ENCODE measurements at regions not wholly inside any gene's neighbourhood (a gene's known extent, or its start where the extent isn't known, plus 50 kb on each side); places are given as distances from the start of the nearest gene placed in this dataset.
"Not testable (repeated sequence)": the region's sequence is repeated elsewhere in the genome, so short reads cannot be mapped to it uniquely, and the experiment has no call there.

- TF ChIP-seq, protein P1, sequence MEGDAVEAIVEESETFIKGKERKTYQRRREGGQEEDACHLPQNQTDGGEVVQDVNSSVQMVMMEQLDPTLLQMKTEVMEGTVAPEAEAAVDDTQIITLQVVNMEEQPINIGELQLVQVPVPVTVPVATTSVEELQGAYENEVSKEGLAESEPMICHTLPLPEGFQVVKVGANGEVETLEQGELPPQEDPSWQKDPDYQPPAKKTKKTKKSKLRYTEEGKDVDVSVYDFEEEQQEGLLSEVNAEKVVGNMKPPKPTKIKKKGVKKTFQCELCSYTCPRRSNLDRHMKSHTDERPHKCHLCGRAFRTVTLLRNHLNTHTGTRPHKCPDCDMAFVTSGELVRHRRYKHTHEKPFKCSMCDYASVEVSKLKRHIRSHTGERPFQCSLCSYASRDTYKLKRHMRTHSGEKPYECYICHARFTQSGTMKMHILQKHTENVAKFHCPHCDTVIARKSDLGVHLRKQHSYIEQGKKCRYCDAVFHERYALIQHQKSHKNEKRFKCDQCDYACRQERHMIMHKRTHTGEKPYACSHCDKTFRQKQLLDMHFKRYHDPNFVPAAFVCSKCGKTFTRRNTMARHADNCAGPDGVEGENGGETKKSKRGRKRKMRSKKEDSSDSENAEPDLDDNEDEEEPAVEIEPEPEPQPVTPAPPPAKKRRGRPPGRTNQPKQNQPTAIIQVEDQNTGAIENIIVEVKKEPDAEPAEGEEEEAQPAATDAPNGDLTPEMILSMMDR (IDR thresholded peaks at IDR 0.05; ENCODE audit: control insufficient read depth, extremely low read depth, insufficient read depth) = no peak
- no peak overlapping the region for H3K4me3 ChIP-seq (ENCODE audit: low read depth, low read length)
- DNase-seq (ENCODE audit: low read depth) = no peak
Observed at GRCh38 chr9:85444243-85444642, 297.5 kb downstream of the AGTPBP1 start.

DNA sequence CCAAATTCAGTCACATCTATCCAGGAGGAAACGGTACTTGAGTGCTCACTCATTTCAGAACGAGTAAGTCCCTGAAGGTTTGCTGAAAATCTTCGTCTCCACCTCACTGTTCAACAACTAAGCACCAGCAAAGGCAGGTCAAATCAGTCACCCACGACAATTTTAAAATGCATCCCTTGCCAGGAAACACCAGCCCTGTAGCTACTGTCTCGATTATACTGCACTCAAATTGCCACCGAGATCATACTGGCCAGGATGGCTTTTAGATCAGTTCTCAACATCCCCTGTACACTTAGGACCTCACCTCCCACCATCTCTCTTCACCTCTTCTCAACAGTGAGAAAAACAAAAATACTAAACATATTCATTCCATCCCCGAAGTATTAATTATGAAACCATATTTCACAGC is 298.6 kb downstream of the AGTPBP1 start:
- DNase-seq (ENCODE audit: low read depth) = no peak
- TF ChIP-seq, protein P1 (IDR thresholded peaks at IDR 0.05; ENCODE audit: control insufficient read depth, extremely low read depth, insufficient read depth) = no peak
- H3K4me3 ChIP-seq (ENCODE audit: low read depth, low read length) = no peak overlapping the region

DNA sequence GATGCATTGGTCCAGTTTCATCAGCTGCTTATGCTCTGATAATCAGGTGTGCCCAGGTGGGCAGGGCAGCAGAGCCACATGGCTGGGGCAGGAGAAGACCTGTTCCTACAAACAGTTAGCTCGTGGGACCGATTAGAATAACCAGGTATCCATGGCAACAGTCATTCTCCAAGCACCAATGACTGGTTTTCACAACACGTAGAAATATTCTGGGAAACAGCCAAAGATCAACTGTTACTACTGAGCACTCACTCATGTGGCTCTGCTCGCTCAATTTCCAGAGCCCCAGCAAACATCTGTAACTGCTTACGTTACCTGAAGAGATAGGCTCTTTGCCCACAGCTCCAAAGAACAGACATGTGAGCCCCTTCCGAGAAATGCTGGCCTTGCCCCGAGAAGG is 302.0 kb downstream of the AGTPBP1 start:
- H3K4me3 ChIP-seq (ENCODE audit: low read depth, low read length) = no peak overlapping the region
- no peak for DNase-seq (ENCODE audit: low read depth)
- TF ChIP-seq, protein P1 (IDR thresholded peaks at IDR 0.05; ENCODE audit: control insufficient read depth, extremely low read depth, insufficient read depth) = no peak

DNA sequence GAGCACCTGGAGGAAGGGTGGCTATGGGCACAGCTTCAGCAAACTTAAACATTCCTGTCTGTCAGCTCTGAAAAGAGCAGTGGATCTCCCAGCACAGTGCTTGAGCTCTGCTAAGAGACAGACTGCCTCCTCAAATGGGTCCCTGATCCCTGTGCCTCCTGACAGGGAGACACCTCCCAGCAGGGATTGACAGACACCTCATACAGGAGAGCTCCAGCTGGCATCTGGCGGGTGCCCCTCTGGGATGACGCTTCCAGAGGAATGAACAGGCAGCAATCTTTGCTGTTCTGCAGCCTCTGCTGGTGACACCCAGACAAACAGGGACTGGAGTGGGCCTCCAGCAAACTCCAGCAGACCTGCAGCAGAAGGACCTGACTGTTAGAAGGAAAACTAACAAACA is 307.8 kb downstream of the AGTPBP1 start:
- DNase-seq (ENCODE audit: low read depth); H3K4me3 ChIP-seq (ENCODE audit: low read depth, low read length): not testable (repeated sequence)

GRCh38 chr9:85433551-85433950 is 308.2 kb downstream of the AGTPBP1 start:
- not testable (repeated sequence) for H3K4me3 ChIP-seq (ENCODE audit: low read depth, low read length)
- DNase-seq (ENCODE audit: low read depth) = peak; percentile 11

DNA sequence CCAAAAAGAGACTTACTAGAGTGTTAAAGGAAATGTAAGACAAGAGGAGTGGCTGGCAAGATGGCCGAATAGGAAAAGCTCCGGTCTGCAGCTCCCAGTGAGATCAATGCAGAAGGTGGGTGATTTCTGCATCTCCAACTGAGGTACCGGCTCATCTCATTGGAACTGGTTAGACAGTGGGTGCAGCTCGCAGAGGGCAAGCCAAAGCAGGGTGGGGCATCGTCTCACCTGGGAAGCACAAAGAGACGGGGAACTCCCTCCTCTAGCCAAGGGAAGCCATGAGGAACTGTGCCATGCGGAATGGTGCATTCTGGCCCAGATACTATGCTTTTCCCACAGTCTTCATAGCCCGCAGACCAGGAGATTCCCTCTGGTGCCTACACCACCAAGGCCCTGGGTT is 308.7 kb downstream of the AGTPBP1 start:
- no peak overlapping the region for H3K4me3 ChIP-seq (ENCODE audit: low read depth, low read length)
- TF ChIP-seq, protein P1 (IDR thresholded peaks at IDR 0.05; ENCODE audit: control insufficient read depth, extremely low read depth, insufficient read depth) = no peak
- DNase-seq (ENCODE audit: low read depth) = no peak

DNA sequence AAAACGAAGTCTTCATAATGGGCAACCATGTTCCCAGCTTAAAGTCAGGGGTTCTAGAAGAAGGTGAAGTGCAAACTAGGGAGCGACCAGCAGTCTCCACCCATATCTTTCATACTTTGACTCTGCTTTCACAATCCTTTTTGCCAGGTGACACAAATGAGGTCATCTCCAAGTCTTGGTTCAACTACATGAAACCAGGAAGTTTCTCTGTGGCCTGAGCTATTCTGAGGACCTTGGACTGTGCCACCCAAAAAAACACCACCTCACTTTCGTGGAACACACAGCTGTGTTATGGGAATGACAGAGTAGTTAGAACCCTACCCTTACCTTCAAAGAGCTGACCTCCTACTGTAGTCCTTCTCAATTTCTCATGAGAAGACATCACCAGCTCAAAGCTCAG is 309.2 kb downstream of the AGTPBP1 start:
- TF ChIP-seq, protein P1 (IDR thresholded peaks at IDR 0.05; ENCODE audit: control insufficient read depth, extremely low read depth, insufficient read depth) = no peak

GRCh38 chr9:85431339-85432102 is 310.2 kb downstream of the AGTPBP1 start:
- peak; percentile 93 for DNase-seq (ENCODE audit: low read depth)
- TF ChIP-seq, protein P1 (IDR thresholded peaks at IDR 0.05; ENCODE audit: control insufficient read depth, extremely low read depth, insufficient read depth) = no peak
- no peak overlapping the region for H3K4me3 ChIP-seq (ENCODE audit: low read depth, low read length)

More for the DNA sequence above, 309.2 kb downstream of the AGTPBP1 start:
- DNase-seq (ENCODE audit: low read depth) = no peak
- no peak overlapping the region for H3K4me3 ChIP-seq (ENCODE audit: low read depth, low read length)

All from LNCaP clone FGC (cell line).